ENCODE measurements at regions not wholly inside any gene's neighbourhood (a gene's known extent, or its start where the extent isn't known, plus 50 kb on each side); places are given as distances from the start of the nearest gene placed in this dataset.

DNA sequence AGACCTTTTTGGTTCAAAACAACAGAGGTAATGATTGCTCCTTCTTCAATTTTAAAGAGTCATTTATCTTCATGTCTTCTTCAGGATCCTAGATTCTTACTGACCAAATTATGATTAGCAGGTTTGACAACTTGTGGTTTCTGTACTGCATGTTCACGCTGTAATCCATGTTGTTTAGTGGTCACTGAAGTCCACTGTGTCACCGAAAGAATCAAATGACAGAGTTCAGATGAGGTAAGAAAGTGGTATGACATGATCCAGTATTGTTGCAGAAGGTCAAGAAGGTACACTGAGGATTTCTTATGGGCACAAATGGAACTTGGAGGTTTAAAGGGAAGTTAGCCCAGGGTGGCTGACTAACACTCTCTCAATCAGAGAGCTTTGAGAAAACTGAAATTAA, 649.2 kb downstream of the EFNA5 start:
- TF ChIP-seq CEBPB (IDR thresholded peaks at IDR 0.05; ENCODE audit: low read depth), result no peak
- TF ChIP-seq, protein P1, sequence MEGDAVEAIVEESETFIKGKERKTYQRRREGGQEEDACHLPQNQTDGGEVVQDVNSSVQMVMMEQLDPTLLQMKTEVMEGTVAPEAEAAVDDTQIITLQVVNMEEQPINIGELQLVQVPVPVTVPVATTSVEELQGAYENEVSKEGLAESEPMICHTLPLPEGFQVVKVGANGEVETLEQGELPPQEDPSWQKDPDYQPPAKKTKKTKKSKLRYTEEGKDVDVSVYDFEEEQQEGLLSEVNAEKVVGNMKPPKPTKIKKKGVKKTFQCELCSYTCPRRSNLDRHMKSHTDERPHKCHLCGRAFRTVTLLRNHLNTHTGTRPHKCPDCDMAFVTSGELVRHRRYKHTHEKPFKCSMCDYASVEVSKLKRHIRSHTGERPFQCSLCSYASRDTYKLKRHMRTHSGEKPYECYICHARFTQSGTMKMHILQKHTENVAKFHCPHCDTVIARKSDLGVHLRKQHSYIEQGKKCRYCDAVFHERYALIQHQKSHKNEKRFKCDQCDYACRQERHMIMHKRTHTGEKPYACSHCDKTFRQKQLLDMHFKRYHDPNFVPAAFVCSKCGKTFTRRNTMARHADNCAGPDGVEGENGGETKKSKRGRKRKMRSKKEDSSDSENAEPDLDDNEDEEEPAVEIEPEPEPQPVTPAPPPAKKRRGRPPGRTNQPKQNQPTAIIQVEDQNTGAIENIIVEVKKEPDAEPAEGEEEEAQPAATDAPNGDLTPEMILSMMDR (IDR thresholded peaks at IDR 0.05 in 2 of 3, conservative IDR thresholded peaks at IDR 0.05 in 1 of 3; ENCODE audit: borderline replicate concordance in 1 of 3, insufficient read depth in 1 of 3, low read depth in 2 of 3, low read length in 2 of 3), result no peak
- TF ChIP-seq EZH2phosphoT487 (IDR thresholded peaks at IDR 0.05; ENCODE audit: borderline replicate concordance), result no peak
- TF ChIP-seq EZH2 (IDR thresholded peaks at IDR 0.05), result no peak
- no peak for TF ChIP-seq EGR1 (IDR thresholded peaks at IDR 0.05; ENCODE audit: low read depth)
- no peak for TF ChIP-seq YY1 (IDR thresholded peaks at IDR 0.05; ENCODE audit: extremely low read depth, insufficient replicate concordance, low read depth, low read length)
- TF ChIP-seq, protein P2, sequence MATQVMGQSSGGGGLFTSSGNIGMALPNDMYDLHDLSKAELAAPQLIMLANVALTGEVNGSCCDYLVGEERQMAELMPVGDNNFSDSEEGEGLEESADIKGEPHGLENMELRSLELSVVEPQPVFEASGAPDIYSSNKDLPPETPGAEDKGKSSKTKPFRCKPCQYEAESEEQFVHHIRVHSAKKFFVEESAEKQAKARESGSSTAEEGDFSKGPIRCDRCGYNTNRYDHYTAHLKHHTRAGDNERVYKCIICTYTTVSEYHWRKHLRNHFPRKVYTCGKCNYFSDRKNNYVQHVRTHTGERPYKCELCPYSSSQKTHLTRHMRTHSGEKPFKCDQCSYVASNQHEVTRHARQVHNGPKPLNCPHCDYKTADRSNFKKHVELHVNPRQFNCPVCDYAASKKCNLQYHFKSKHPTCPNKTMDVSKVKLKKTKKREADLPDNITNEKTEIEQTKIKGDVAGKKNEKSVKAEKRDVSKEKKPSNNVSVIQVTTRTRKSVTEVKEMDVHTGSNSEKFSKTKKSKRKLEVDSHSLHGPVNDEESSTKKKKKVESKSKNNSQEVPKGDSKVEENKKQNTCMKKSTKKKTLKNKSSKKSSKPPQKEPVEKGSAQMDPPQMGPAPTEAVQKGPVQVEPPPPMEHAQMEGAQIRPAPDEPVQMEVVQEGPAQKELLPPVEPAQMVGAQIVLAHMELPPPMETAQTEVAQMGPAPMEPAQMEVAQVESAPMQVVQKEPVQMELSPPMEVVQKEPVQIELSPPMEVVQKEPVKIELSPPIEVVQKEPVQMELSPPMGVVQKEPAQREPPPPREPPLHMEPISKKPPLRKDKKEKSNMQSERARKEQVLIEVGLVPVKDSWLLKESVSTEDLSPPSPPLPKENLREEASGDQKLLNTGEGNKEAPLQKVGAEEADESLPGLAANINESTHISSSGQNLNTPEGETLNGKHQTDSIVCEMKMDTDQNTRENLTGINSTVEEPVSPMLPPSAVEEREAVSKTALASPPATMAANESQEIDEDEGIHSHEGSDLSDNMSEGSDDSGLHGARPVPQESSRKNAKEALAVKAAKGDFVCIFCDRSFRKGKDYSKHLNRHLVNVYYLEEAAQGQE (IDR thresholded peaks at IDR 0.05; ENCODE audit: low read depth), result no peak
- TF ChIP-seq POLR2AphosphoS5 (IDR thresholded peaks at IDR 0.05; ENCODE audit: low read depth, low read length), result no peak
- no peak for TF ChIP-seq POLR2A (IDR thresholded peaks at IDR 0.05; ENCODE audit: borderline replicate concordance, extremely low read depth, insufficient read depth, insufficient read length)
- TF ChIP-seq ZFX (IDR thresholded peaks at IDR 0.05), result no peak
- TF ChIP-seq, protein P3, sequence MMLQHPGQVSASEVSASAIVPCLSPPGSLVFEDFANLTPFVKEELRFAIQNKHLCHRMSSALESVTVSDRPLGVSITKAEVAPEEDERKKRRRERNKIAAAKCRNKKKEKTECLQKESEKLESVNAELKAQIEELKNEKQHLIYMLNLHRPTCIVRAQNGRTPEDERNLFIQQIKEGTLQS (IDR thresholded peaks at IDR 0.05), result no peak
- TF ChIP-seq, protein P4, sequence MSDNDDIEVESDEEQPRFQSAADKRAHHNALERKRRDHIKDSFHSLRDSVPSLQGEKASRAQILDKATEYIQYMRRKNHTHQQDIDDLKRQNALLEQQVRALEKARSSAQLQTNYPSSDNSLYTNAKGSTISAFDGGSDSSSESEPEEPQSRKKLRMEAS (IDR thresholded peaks at IDR 0.05), result no peak
- no peak for TF ChIP-seq SIN3A (IDR thresholded peaks at IDR 0.05; ENCODE audit: low read depth)

All from HCT116 (cell line).